ENCODE measurements at regions not wholly inside any gene's neighbourhood (a gene's known extent, or its start where the extent isn't known, plus 50 kb on each side); places are given as distances from the start of the nearest gene placed in this dataset.
"Not testable (repeated sequence)": the region's sequence is repeated elsewhere in the genome, so short reads cannot be mapped to it uniquely, and the experiment has no call there.

DNA sequence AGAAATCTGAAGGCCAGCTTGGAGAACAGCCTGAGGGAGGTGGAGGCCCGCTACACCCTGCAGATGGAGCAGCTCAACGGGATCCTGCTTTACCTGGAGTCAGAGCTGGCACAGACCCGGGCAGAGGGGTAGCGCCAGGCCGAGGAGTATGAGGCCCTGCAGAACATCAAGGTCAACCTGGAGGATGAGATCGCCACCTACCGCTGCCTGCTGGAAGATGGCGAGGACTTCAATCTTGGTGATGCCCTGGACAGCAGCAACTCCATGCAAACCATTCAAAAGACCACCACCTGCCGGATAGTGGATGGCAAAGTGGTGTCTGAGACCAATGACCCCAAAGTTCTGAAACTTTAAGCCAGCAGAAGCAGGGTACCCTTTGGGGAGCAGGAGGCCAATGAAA is 318.4 kb downstream of the ZFHX3 start:
- not testable (repeated sequence) for DNase-seq; H3K36me3 ChIP-seq (ENCODE audit: control insufficient read depth, insufficient read depth, low read length); H3K4me1 ChIP-seq (ENCODE audit: control insufficient read depth, insufficient read depth, low read length, poor library complexity, severe bottlenecking); H3K4me3 ChIP-seq (ENCODE audit: insufficient read depth, low read depth, low read length, poor library complexity, severe bottlenecking); H3K27me3 ChIP-seq (replicated peaks; ENCODE audit: control insufficient read depth, insufficient read depth, low read length, poor library complexity, severe bottlenecking); H3K9me3 ChIP-seq (ENCODE audit: control insufficient read depth, low read length); H3K27ac ChIP-seq (ENCODE audit: insufficient read depth, low read length, poor library complexity, severe bottlenecking)

GRCh38 chr16:72728516-72728915 is 319.4 kb downstream of the ZFHX3 start:
- Histone ChIP-seq H3K27me3 (replicated peaks; ENCODE audit: control insufficient read depth, insufficient read depth, low read length, poor library complexity, severe bottlenecking) (no peaks in the 10 kb centered on the region), H3K4me3 (ENCODE audit: insufficient read depth, low read depth, low read length, poor library complexity, severe bottlenecking) (no peak overlapping the region), H3K36me3 (ENCODE audit: control insufficient read depth, insufficient read depth, low read length) (no peaks in the 10 kb centered on the region)

DNA sequence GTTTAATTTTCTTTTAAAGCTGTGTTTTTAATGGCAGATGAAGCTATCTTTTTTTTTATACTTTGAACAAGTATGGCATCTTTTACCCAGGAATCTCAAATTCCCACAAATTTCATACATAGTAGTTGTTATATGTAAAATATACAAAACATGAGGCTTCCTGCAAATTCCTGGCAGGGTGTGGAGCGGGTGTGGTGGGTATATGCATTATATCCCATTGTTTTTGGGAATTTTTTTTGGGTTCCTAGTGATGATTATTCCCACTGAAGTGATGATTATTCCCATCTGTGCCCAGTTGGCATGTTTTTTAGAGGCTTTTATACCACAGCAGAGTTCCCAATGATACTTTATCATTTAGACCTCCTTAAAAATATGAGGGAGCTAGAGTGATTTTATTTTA is 320.4 kb downstream of the ZFHX3 start:
- Histone ChIP-seq H3K4me3 (ENCODE audit: insufficient read depth, low read depth, low read length, poor library complexity, severe bottlenecking) (no peak overlapping the region), H3K4me1 (ENCODE audit: control insufficient read depth, insufficient read depth, low read length, poor library complexity, severe bottlenecking) (no peaks in the 10 kb centered on the region), H3K36me3 (ENCODE audit: control insufficient read depth, insufficient read depth, low read length) (no peaks in the 10 kb centered on the region), H3K27me3 (replicated peaks; ENCODE audit: control insufficient read depth, insufficient read depth, low read length, poor library complexity, severe bottlenecking) (no peaks in the 10 kb centered on the region), H3K27ac (ENCODE audit: insufficient read depth, low read length, poor library complexity, severe bottlenecking) (no peak overlapping the region), H3K9me3 (ENCODE audit: control insufficient read depth, low read length) (no peaks in the 10 kb centered on the region)
- no peak for DNase-seq

More at GRCh38 chr16:72728516-72728915, 319.4 kb downstream of the ZFHX3 start:
- DNase-seq = no peak
- no peaks in the 10 kb centered on the region for H3K9me3 ChIP-seq (ENCODE audit: control insufficient read depth, low read length)
- H3K4me1 ChIP-seq (ENCODE audit: control insufficient read depth, insufficient read depth, low read length, poor library complexity, severe bottlenecking) = no peaks in the 10 kb centered on the region
- H3K27ac ChIP-seq (ENCODE audit: insufficient read depth, low read length, poor library complexity, severe bottlenecking) = no peak overlapping the region

GRCh38 chr16:72725643-72726042 is 322.3 kb downstream of the ZFHX3 start:
- Histone ChIP-seq H3K27me3 (replicated peaks; ENCODE audit: control insufficient read depth, insufficient read depth, low read length, poor library complexity, severe bottlenecking) (no peaks in the 10 kb centered on the region), H3K4me1 (ENCODE audit: control insufficient read depth, insufficient read depth, low read length, poor library complexity, severe bottlenecking) (no peaks in the 10 kb centered on the region), H3K9me3 (ENCODE audit: control insufficient read depth, low read length) (no peaks in the 10 kb centered on the region), H3K4me3 (ENCODE audit: insufficient read depth, low read depth, low read length, poor library complexity, severe bottlenecking) (no peak overlapping the region), H3K27ac (ENCODE audit: insufficient read depth, low read length, poor library complexity, severe bottlenecking) (no peak overlapping the region), H3K36me3 (ENCODE audit: control insufficient read depth, insufficient read depth, low read length) (no peaks in the 10 kb centered on the region)
- DNase-seq = no peak

- H3K4me1 ChIP-seq (ENCODE audit: control insufficient read depth, insufficient read depth, low read length, poor library complexity, severe bottlenecking) = no peaks in the 10 kb centered on the region
- no peaks in the 10 kb centered on the region for H3K27me3 ChIP-seq (replicated peaks; ENCODE audit: control insufficient read depth, insufficient read depth, low read length, poor library complexity, severe bottlenecking)
- H3K4me3 ChIP-seq (ENCODE audit: insufficient read depth, low read depth, low read length, poor library complexity, severe bottlenecking) = no peak overlapping the region
- no peaks in the 10 kb centered on the region for H3K9me3 ChIP-seq (ENCODE audit: control insufficient read depth, low read length)
- no peak overlapping the region for H3K27ac ChIP-seq (ENCODE audit: insufficient read depth, low read length, poor library complexity, severe bottlenecking)
- H3K36me3 ChIP-seq (ENCODE audit: control insufficient read depth, insufficient read depth, low read length) = no peaks in the 10 kb centered on the region
- no peak for DNase-seq
These were observed 324.1 kb downstream of the ZFHX3 start for GRCh38 chr16:72723781-72724180.

- no peak overlapping the region for H3K4me3 ChIP-seq (ENCODE audit: insufficient read depth, low read depth, low read length, poor library complexity, severe bottlenecking)
- no peaks in the 10 kb centered on the region for H3K9me3 ChIP-seq (ENCODE audit: control insufficient read depth, low read length)
- no peak overlapping the region for H3K27ac ChIP-seq (ENCODE audit: insufficient read depth, low read length, poor library complexity, severe bottlenecking)
- no peaks in the 10 kb centered on the region for H3K4me1 ChIP-seq (ENCODE audit: control insufficient read depth, insufficient read depth, low read length, poor library complexity, severe bottlenecking)
- no peaks in the 10 kb centered on the region for H3K27me3 ChIP-seq (replicated peaks; ENCODE audit: control insufficient read depth, insufficient read depth, low read length, poor library complexity, severe bottlenecking)
- DNase-seq = no peak
- H3K36me3 ChIP-seq (ENCODE audit: control insufficient read depth, insufficient read depth, low read length) = no peaks in the 10 kb centered on the region
These were observed 325.4 kb downstream of the ZFHX3 start for GRCh38 chr16:72722552-72722951.

DNA sequence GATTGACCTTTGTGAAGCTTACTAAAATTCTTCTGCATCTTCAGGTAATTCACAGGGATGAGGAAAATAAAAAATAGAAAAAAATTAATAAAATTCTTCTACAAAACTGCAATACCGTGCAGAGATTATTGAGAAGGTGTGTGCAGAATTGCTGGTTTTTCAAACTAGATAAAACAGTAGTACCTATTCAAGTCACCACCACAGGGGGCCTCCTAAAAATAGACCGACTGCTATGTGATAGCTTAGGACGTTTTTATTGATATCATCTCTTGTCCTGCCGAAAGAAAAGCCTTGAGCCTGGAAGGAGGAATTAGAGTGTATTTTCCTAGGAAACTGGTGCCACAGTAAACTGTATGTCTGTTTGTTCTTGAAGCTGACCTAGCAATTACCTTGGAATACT is 325.9 kb downstream of the ZFHX3 start:
- Histone ChIP-seq H3K9me3 (ENCODE audit: control insufficient read depth, low read length) (no peaks in the 10 kb centered on the region), H3K27me3 (replicated peaks; ENCODE audit: control insufficient read depth, insufficient read depth, low read length, poor library complexity, severe bottlenecking) (no peaks in the 10 kb centered on the region), H3K36me3 (ENCODE audit: control insufficient read depth, insufficient read depth, low read length) (no peaks in the 10 kb centered on the region), H3K4me3 (ENCODE audit: insufficient read depth, low read depth, low read length, poor library complexity, severe bottlenecking) (no peak overlapping the region), H3K27ac (ENCODE audit: insufficient read depth, low read length, poor library complexity, severe bottlenecking) (no peak overlapping the region), H3K4me1 (ENCODE audit: control insufficient read depth, insufficient read depth, low read length, poor library complexity, severe bottlenecking) (no peaks in the 10 kb centered on the region)
- no peak for DNase-seq

DNA sequence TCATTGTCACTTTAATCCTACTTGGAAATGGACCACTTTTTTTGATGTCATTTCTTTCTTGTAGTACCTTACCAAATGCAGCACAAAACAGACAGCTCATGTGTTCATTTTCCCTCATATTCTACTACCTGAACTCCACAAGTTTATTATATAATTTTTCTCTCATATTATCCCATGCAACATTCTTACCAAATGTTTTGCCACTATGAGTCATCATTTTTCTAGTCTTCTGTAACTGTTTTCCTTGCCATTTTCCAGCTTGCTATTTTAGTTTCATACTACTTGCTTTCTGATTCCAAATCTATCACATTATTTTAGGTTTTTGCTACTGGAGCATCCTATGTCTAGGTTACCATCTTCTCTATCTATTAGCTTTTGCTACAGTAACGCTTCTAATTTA is 332.7 kb downstream of the ZFHX3 start:
- Histone ChIP-seq H3K36me3 (ENCODE audit: control insufficient read depth, insufficient read depth, low read length) (no peaks in the 10 kb centered on the region), H3K27ac (ENCODE audit: insufficient read depth, low read length, poor library complexity, severe bottlenecking) (no peak overlapping the region), H3K4me1 (ENCODE audit: control insufficient read depth, insufficient read depth, low read length, poor library complexity, severe bottlenecking) (no peaks in the 10 kb centered on the region), H3K9me3 (ENCODE audit: control insufficient read depth, low read length) (no peaks in the 10 kb centered on the region), H3K4me3 (ENCODE audit: insufficient read depth, low read depth, low read length, poor library complexity, severe bottlenecking) (no peak overlapping the region), H3K27me3 (replicated peaks; ENCODE audit: control insufficient read depth, insufficient read depth, low read length, poor library complexity, severe bottlenecking) (no peaks in the 10 kb centered on the region)
- no peak for DNase-seq

- Histone ChIP-seq H3K27ac (ENCODE audit: insufficient read depth, low read length, poor library complexity, severe bottlenecking) (no peak overlapping the region), H3K27me3 (replicated peaks; ENCODE audit: control insufficient read depth, insufficient read depth, low read length, poor library complexity, severe bottlenecking) (no peaks in the 10 kb centered on the region), H3K4me3 (ENCODE audit: insufficient read depth, low read depth, low read length, poor library complexity, severe bottlenecking) (no peak overlapping the region), H3K4me1 (ENCODE audit: control insufficient read depth, insufficient read depth, low read length, poor library complexity, severe bottlenecking) (no peaks in the 10 kb centered on the region), H3K36me3 (ENCODE audit: control insufficient read depth, insufficient read depth, low read length) (no peaks in the 10 kb centered on the region), H3K9me3 (ENCODE audit: control insufficient read depth, low read length) (no peaks in the 10 kb centered on the region)
- DNase-seq = no peak
These were observed 336.1 kb downstream of the ZFHX3 start for GRCh38 chr16:72711823-72712222.

DNA sequence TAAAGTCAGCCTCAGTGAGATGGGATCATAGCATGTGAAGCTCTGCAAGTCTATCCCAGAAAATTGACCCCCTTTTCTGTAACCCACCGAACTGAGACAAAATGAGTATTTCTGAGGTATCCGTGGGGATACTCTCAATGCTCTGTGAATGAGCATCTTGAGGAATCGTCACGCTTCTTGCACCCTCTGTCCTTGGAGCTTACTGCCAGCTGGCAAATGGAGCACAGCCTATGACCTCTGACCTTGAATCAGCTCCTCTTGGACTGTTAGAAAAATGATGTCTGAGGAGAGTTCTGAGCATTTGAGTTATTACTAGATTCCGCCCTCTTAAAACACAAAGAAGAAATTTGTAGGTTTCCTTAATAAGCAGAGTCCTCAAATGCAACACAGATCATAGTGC is 342.1 kb downstream of the ZFHX3 start:
- DNase-seq = no peak
- no peak overlapping the region for H3K27ac ChIP-seq (ENCODE audit: insufficient read depth, low read length, poor library complexity, severe bottlenecking)
- no peaks in the 10 kb centered on the region for H3K27me3 ChIP-seq (replicated peaks; ENCODE audit: control insufficient read depth, insufficient read depth, low read length, poor library complexity, severe bottlenecking)
- no peaks in the 10 kb centered on the region for H3K4me1 ChIP-seq (ENCODE audit: control insufficient read depth, insufficient read depth, low read length, poor library complexity, severe bottlenecking)
- no peaks in the 10 kb centered on the region for H3K36me3 ChIP-seq (ENCODE audit: control insufficient read depth, insufficient read depth, low read length)
- no peak overlapping the region for H3K4me3 ChIP-seq (ENCODE audit: insufficient read depth, low read depth, low read length, poor library complexity, severe bottlenecking)
- H3K9me3 ChIP-seq (ENCODE audit: control insufficient read depth, low read length) = no peaks in the 10 kb centered on the region
